SK-N-MC (cell line): ENCODE measurements at regions not wholly inside any gene's neighbourhood (a gene's known extent, or its start where the extent isn't known, plus 50 kb on each side); places are given as distances from the start of the nearest gene placed in this dataset.

Source experiments
- EZH2 ChIP-seq: fragments of 200-600 bp; sonication (generic); IDR thresholded peaks from one replicate; pipeline ENCODE4 v1.6.1; 2017; ENCODE audit warnings: antibody characterized with exemption
- POLR2AphosphoS5 ChIP-seq: IDR thresholded peaks from 2 replicates; pipeline ENCODE4 v1.6.1; 2012; ENCODE audit warnings: mild to moderate bottlenecking, low read depth, low read length, borderline replicate concordance

DNA sequence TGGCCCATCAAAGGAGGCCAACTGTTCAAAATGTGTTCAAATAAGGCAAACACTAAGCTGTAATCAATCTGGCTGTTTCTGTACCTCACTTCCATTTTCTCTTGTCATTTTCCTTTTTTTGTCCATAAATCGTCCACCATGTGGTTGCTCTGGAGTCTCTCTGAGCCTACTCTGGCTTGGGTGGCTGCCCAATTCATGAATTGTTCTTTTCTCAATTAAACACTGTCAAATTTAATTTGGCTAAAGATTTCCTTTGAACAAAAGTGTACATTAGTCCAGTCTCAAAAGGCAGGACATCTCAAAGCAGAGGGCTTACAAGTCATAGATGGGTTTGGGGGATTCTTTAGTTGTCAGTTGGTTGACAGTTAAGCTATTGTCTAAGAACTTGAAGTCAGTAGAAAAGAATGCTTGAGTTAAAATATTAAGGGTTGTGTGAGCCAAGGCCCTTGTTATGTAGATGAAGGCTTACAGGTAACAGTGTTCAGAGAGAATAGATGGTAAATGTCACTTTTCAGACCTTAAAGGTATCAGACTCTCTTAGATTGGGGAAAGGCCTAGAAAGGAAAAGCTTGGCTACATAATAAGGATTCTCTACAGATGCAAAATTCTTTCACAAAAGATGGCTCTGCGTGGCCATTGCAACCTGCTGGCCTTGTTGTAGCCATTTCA, 831.2 kb upstream of the CDH2 start:
- TF ChIP-seq EZH2 (no peak), POLR2AphosphoS5 (no peak)
